ENCODE measurements at regions not wholly inside any gene's neighbourhood (a gene's known extent, or its start where the extent isn't known, plus 50 kb on each side); places are given as distances from the start of the nearest gene placed in this dataset.

DNA sequence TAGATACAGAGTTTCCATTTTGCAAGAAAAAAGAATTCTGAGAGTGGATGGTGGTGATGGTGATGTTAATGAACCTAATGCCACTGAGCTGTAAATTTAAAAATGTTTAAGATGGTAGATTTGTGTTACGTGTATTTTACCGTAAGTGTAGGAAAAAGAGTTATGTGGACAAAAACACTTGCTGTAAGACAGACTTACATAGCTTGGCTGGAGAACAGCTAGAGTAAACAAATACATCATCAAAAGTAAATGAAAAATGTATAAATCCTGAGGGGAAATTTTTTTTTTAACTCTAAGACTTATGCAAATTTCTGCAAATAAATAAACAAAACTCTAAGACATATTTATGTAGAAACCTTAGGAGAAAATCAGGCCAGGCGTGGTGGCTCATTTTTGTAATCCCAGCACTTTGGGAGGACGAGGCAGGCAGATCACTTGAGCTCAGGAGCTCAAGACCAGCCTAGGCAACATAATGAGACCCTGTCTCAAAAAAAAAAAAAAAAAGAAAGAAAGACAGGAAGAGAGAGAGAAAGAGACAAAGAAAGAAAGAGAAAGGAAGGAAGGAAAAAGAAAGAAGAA is 66.2 kb upstream of the CDK13 start:
- no peak for TF ChIP-seq CTCF (IDR thresholded peaks at IDR 0.05; ENCODE audit: low read depth, low read length)
- no peak for TF ChIP-seq EZH2phosphoT487 (IDR thresholded peaks at IDR 0.05; ENCODE audit: low read depth)

Data from OCI-LY3 (cell line).